NOMO-1 treated with DMSO at 0.1 percent for 48 hours (cell line): ENCODE measurements at regions not wholly inside any gene's neighbourhood (a gene's known extent, or its start where the extent isn't known, plus 50 kb on each side); places are given as distances from the start of the nearest gene placed in this dataset.

Source experiments
- DNase-seq: peaks from one replicate; lab custom pipeline; 2025; ENCODE audit not compliant: unreplicated experiment; lab: John Stamatoyannopoulos, UW

- DNase-seq = no peak
These were observed 390.0 kb upstream of the NOVA1 start for GRCh38 chr14:26987744-26988363.

GRCh38 chr14:26990946-26991345 is 393.1 kb upstream of the NOVA1 start:
- DNase-seq = no peak

- no peak for DNase-seq
These were observed 394.7 kb upstream of the NOVA1 start for GRCh38 chr14:26992403-26993115.

- DNase-seq = no peak
These were observed 395.7 kb upstream of the NOVA1 start for GRCh38 chr14:26993556-26993955.

GRCh38 chr14:26995301-26995700 is 397.5 kb upstream of the NOVA1 start:
- DNase-seq = no peak

- no peak for DNase-seq
These were observed 398.4 kb upstream of the NOVA1 start for GRCh38 chr14:26996246-26996645.

- DNase-seq = no peak
These were observed 404.3 kb upstream of the NOVA1 start for GRCh38 chr14:27002179-27002578.

GRCh38 chr14:27006570-27006969 is 408.7 kb upstream of the NOVA1 start:
- no peak for DNase-seq

- no peak for DNase-seq
These were observed 410.4 kb upstream of the NOVA1 start for GRCh38 chr14:27008187-27008586.

- no peak for DNase-seq
These were observed 414.8 kb upstream of the NOVA1 start for GRCh38 chr14:27012641-27013040.

- no peak for DNase-seq
These were observed 415.8 kb upstream of the NOVA1 start for GRCh38 chr14:27013678-27014077.

GRCh38 chr14:27015065-27015464 is 417.2 kb upstream of the NOVA1 start:
- DNase-seq = no peak

GRCh38 chr14:27025648-27026047 is 427.8 kb upstream of the NOVA1 start:
- DNase-seq = no peak

GRCh38 chr14:27026097-27026496 is 428.3 kb upstream of the NOVA1 start:
- no peak for DNase-seq

- DNase-seq = no peak
These were observed 442.7 kb upstream of the NOVA1 start for GRCh38 chr14:27040552-27040951.

- no peak for DNase-seq
These were observed 451.9 kb upstream of the NOVA1 start for GRCh38 chr14:27049701-27050100.

GRCh38 chr14:27050208-27050607 is 452.4 kb upstream of the NOVA1 start:
- no peak for DNase-seq

- DNase-seq = no peak
These were observed 458.8 kb upstream of the NOVA1 start for GRCh38 chr14:27056586-27056985.

GRCh38 chr14:27061299-27061698 is 463.5 kb upstream of the NOVA1 start:
- DNase-seq = no peak

- no peak for DNase-seq
These were observed 466.1 kb upstream of the NOVA1 start for GRCh38 chr14:27063959-27064358.

GRCh38 chr14:27065886-27066285 is 468.1 kb upstream of the NOVA1 start:
- DNase-seq = no peak

- DNase-seq = no peak
These were observed 470.1 kb upstream of the NOVA1 start for GRCh38 chr14:27067961-27068360.

GRCh38 chr14:27072589-27072988 is 474.8 kb upstream of the NOVA1 start:
- DNase-seq = no peak
